ENCODE measurements at regions not wholly inside any gene's neighbourhood (a gene's known extent, or its start where the extent isn't known, plus 50 kb on each side); places are given as distances from the start of the nearest gene placed in this dataset.

DNA sequence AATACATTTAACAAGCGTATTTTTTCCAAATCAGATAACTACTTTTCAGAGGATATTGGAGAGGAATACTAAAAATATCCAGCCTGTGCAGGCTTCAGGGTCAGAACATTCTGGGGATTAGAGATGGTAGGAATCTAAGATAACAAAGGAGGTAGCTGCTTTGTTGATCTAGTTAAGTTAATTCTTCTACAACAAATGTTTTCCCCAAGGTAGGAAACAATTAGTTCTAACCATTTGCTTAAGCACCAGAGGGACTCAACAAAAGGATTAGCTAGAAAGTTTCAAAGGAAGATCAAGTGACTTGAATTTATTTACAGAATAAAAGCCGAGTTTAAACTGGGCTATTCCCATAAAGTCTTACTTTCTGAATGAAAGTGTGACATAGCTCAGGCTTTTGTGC lies 524.2 kb downstream of the TMTC2 start:
- ChIA-PET POLR2A (interaction anchor here (0.5 kb wide), 2 partner anchors 33 to 241 kb away, joined by 3 read pairs; no protein-coding TSS in a partner anchor), CTCF (interaction anchor here (0.5 kb wide), 1 partner anchor 147 kb away, joined by 3 read pairs; no protein-coding TSS in a partner anchor)
- intact Hi-C loops (cut with micrococcal nuclease) = no loop called here
- BruUV-seq (replicated peaks) = no TSS peak
- TF ChIP-seq, protein P1, sequence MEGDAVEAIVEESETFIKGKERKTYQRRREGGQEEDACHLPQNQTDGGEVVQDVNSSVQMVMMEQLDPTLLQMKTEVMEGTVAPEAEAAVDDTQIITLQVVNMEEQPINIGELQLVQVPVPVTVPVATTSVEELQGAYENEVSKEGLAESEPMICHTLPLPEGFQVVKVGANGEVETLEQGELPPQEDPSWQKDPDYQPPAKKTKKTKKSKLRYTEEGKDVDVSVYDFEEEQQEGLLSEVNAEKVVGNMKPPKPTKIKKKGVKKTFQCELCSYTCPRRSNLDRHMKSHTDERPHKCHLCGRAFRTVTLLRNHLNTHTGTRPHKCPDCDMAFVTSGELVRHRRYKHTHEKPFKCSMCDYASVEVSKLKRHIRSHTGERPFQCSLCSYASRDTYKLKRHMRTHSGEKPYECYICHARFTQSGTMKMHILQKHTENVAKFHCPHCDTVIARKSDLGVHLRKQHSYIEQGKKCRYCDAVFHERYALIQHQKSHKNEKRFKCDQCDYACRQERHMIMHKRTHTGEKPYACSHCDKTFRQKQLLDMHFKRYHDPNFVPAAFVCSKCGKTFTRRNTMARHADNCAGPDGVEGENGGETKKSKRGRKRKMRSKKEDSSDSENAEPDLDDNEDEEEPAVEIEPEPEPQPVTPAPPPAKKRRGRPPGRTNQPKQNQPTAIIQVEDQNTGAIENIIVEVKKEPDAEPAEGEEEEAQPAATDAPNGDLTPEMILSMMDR (IDR thresholded peaks at IDR 0.05; ENCODE audit: unreplicated experiment) = no peak
- no peak overlapping the region for H3K4me3 Mint-ChIP-seq (ENCODE audit: unreplicated experiment)
- DNase-seq (ENCODE audit: unreplicated experiment) = no peak
- no peaks in the 10 kb centered on the region for H3K9me3 Mint-ChIP-seq (ENCODE audit: unreplicated experiment)
- H3K27ac Mint-ChIP-seq (ENCODE audit: low read depth, unreplicated experiment) = no peak overlapping the region
- no peaks in the 10 kb centered on the region for H3K27me3 Mint-ChIP-seq (ENCODE audit: insufficient read depth, unreplicated experiment)
- H3K36me3 Mint-ChIP-seq (ENCODE audit: insufficient read depth, unreplicated experiment) = no peaks in the 10 kb centered on the region
- no peaks in the 10 kb centered on the region for H3K4me1 Mint-ChIP-seq (ENCODE audit: insufficient read depth, unreplicated experiment)

- POLR2A ChIA-PET = no interaction called here
- no peak overlapping the region for H3K27ac Mint-ChIP-seq (ENCODE audit: low read depth, unreplicated experiment)
- TF ChIP-seq, protein P1 (IDR thresholded peaks at IDR 0.05; ENCODE audit: unreplicated experiment) = no peak
- no peaks in the 10 kb centered on the region for H3K36me3 Mint-ChIP-seq (ENCODE audit: insufficient read depth, unreplicated experiment)
- intact Hi-C loops (cut with micrococcal nuclease) = no loop called here
- BruUV-seq (replicated peaks) = no TSS peak
- H3K27me3 Mint-ChIP-seq (ENCODE audit: insufficient read depth, unreplicated experiment) = no peaks in the 10 kb centered on the region
- no peaks in the 10 kb centered on the region for H3K4me1 Mint-ChIP-seq (ENCODE audit: insufficient read depth, unreplicated experiment)
- CTCF ChIA-PET = interaction anchor here (1.2 kb wide), 1 partner anchor 247 kb away, joined by 3 read pairs; no protein-coding TSS in a partner anchor
- no peak overlapping the region for H3K4me3 Mint-ChIP-seq (ENCODE audit: unreplicated experiment)
- H3K9me3 Mint-ChIP-seq (ENCODE audit: unreplicated experiment) = peaks cover 7% of the 10 kb centered on the region
- no peak for DNase-seq (ENCODE audit: unreplicated experiment)
Observed at GRCh38 chr12:83199069-83199468, 512.4 kb downstream of the TMTC2 start.

GRCh38 chr12:83198291-83199015 lies 511.7 kb downstream of the TMTC2 start:
- ChIA-PET POLR2A (no interaction called here), CTCF (no interaction called here)
- TF ChIP-seq, protein P1 (IDR thresholded peaks at IDR 0.05; ENCODE audit: unreplicated experiment) = no peak
- no peaks in the 10 kb centered on the region for H3K27me3 Mint-ChIP-seq (ENCODE audit: insufficient read depth, unreplicated experiment)
- H3K36me3 Mint-ChIP-seq (ENCODE audit: insufficient read depth, unreplicated experiment) = no peaks in the 10 kb centered on the region
- no TSS peak for BruUV-seq (replicated peaks)
- intact Hi-C loops (cut with micrococcal nuclease) = no loop called here
- peaks cover 7% of the 10 kb centered on the region for H3K9me3 Mint-ChIP-seq (ENCODE audit: unreplicated experiment)
- no peaks in the 10 kb centered on the region for H3K4me1 Mint-ChIP-seq (ENCODE audit: insufficient read depth, unreplicated experiment)
- no peak overlapping the region for H3K27ac Mint-ChIP-seq (ENCODE audit: low read depth, unreplicated experiment)
- no peak overlapping the region for H3K4me3 Mint-ChIP-seq (ENCODE audit: unreplicated experiment)
- DNase-seq (ENCODE audit: unreplicated experiment) = no peak

- Mint-ChIP-seq H3K4me1 (ENCODE audit: insufficient read depth, unreplicated experiment) (no peaks in the 10 kb centered on the region), H3K4me3 (ENCODE audit: unreplicated experiment) (no peak overlapping the region), H3K9me3 (ENCODE audit: unreplicated experiment) (peaks cover 7% of the 10 kb centered on the region), H3K36me3 (ENCODE audit: insufficient read depth, unreplicated experiment) (no peaks in the 10 kb centered on the region), H3K27me3 (ENCODE audit: insufficient read depth, unreplicated experiment) (no peaks in the 10 kb centered on the region), H3K27ac (ENCODE audit: low read depth, unreplicated experiment) (no peak overlapping the region)
- intact Hi-C loops (cut with micrococcal nuclease) = no loop called here
- POLR2A ChIA-PET = no interaction called here
- TF ChIP-seq, protein P1 (IDR thresholded peaks at IDR 0.05; ENCODE audit: unreplicated experiment) = no peak
- no TSS peak for BruUV-seq (replicated peaks)
- no peak for DNase-seq (ENCODE audit: unreplicated experiment)
- CTCF ChIA-PET = no interaction called here
Observed at GRCh38 chr12:83197483-83197914, 510.8 kb downstream of the TMTC2 start.

Data from MCF 10A (cell line).